ENCODE measurements at regions not wholly inside any gene's neighbourhood (a gene's known extent, or its start where the extent isn't known, plus 50 kb on each side); places are given as distances from the start of the nearest gene placed in this dataset.

DNA sequence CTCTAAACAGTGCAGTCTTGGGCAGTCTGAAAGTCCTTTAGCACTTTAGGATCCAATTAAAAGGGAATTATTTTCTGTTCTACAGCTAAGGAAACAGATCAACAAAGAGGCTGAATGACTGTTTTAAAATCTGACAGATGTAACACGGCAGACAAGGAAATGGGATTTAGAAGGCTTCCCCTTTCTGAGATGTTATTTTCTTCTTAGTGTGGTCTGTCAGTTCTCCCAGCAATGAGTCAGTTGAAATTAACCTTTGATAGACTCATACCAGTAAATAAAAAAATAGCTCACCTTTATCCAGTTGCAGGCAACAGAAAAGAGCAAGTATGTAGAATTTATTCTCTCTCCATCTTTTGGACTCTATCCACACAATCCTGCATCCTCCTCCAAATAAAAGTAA is 98.1 kb downstream of the NEDD1 start:
- TF ChIP-seq, protein P1, sequence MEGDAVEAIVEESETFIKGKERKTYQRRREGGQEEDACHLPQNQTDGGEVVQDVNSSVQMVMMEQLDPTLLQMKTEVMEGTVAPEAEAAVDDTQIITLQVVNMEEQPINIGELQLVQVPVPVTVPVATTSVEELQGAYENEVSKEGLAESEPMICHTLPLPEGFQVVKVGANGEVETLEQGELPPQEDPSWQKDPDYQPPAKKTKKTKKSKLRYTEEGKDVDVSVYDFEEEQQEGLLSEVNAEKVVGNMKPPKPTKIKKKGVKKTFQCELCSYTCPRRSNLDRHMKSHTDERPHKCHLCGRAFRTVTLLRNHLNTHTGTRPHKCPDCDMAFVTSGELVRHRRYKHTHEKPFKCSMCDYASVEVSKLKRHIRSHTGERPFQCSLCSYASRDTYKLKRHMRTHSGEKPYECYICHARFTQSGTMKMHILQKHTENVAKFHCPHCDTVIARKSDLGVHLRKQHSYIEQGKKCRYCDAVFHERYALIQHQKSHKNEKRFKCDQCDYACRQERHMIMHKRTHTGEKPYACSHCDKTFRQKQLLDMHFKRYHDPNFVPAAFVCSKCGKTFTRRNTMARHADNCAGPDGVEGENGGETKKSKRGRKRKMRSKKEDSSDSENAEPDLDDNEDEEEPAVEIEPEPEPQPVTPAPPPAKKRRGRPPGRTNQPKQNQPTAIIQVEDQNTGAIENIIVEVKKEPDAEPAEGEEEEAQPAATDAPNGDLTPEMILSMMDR (IDR thresholded peaks at IDR 0.05; ENCODE audit: poor library complexity, severe bottlenecking): no peak
- TF ChIP-seq EZH2 (IDR thresholded peaks at IDR 0.05; ENCODE audit: borderline replicate concordance, insufficient read depth, low read length, poor library complexity, severe bottlenecking): no peak
- peak; percentile 15 for TF ChIP-seq POLR2AphosphoS5 (IDR thresholded peaks at IDR 0.05)
- TF ChIP-seq, protein P2, sequence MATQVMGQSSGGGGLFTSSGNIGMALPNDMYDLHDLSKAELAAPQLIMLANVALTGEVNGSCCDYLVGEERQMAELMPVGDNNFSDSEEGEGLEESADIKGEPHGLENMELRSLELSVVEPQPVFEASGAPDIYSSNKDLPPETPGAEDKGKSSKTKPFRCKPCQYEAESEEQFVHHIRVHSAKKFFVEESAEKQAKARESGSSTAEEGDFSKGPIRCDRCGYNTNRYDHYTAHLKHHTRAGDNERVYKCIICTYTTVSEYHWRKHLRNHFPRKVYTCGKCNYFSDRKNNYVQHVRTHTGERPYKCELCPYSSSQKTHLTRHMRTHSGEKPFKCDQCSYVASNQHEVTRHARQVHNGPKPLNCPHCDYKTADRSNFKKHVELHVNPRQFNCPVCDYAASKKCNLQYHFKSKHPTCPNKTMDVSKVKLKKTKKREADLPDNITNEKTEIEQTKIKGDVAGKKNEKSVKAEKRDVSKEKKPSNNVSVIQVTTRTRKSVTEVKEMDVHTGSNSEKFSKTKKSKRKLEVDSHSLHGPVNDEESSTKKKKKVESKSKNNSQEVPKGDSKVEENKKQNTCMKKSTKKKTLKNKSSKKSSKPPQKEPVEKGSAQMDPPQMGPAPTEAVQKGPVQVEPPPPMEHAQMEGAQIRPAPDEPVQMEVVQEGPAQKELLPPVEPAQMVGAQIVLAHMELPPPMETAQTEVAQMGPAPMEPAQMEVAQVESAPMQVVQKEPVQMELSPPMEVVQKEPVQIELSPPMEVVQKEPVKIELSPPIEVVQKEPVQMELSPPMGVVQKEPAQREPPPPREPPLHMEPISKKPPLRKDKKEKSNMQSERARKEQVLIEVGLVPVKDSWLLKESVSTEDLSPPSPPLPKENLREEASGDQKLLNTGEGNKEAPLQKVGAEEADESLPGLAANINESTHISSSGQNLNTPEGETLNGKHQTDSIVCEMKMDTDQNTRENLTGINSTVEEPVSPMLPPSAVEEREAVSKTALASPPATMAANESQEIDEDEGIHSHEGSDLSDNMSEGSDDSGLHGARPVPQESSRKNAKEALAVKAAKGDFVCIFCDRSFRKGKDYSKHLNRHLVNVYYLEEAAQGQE (IDR thresholded peaks at IDR 0.05; ENCODE audit: borderline replicate concordance): no peak
- TF ChIP-seq EP300 (conservative IDR thresholded peaks at IDR 0.05; ENCODE audit: poor library complexity, severe bottlenecking): peak; percentile 76
- TF ChIP-seq MXI1 (conservative IDR thresholded peaks at IDR 0.05; ENCODE audit: poor library complexity, severe bottlenecking): no peak
- TF ChIP-seq RAD21 (conservative IDR thresholded peaks at IDR 0.05): no peak
- no peak for TF ChIP-seq SMC3 (conservative IDR thresholded peaks at IDR 0.05; ENCODE audit: poor library complexity)
- no peak for TF ChIP-seq TAF1 (IDR thresholded peaks at IDR 0.05; ENCODE audit: low read depth)
- Histone ChIP-seq H3K9me2 (ENCODE audit: insufficient read depth, low read length) (no peaks in the 10 kb centered on the region), H3K4me2 (ENCODE audit: low read length) (peak overlapping the region; percentile 30), H3K36me3 (ENCODE audit: insufficient read depth, low read length) (no peaks in the 10 kb centered on the region), H2AFZ (ENCODE audit: low read depth, low read length) (no peak overlapping the region), H3K79me2 (replicated peaks; ENCODE audit: insufficient read depth, low read length) (no peaks in the 10 kb centered on the region), H3K27ac (ENCODE audit: low read length) (peak overlapping the region; percentile 26), H4K20me1 (ENCODE audit: insufficient read depth) (no peaks in the 10 kb centered on the region), H3K9ac (ENCODE audit: low read length) (no peak overlapping the region), H3K4me3 (ENCODE audit: low read length) (peak overlapping the region; percentile 4), H3K27me3 (ENCODE audit: insufficient read depth, low read depth, low read length) (no peaks in the 10 kb centered on the region), H3K9me3 (ENCODE audit: low read length) (no peaks in the 10 kb centered on the region), H3F3A (ENCODE audit: insufficient read depth, low read length, poor library complexity, severe bottlenecking) (peaks cover 5% of the 10 kb centered on the region)

DNA sequence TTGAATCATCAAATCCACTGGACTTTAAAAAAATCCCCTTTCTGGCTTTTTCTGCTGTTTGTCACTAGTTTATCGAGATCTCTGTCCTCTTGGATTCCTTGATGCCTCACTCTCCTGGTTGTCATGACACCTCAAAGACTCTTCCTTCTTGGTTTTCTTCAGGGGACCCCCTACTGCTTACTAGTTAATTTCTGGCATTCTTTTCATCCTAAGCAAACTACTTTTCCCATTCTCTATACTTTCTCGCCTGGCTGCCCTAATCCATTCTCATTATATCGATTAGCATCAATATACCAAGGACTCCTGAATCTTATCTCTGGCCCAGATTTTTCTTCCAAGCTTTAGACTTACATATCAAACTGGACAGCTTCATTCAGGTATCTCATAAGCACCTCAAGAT is 98.6 kb downstream of the NEDD1 start:
- Histone ChIP-seq H3K27me3 (ENCODE audit: insufficient read depth, low read depth, low read length) (no peaks in the 10 kb centered on the region), H3K4me3 (ENCODE audit: low read length) (peak overlapping the region; percentile 4), H3K9me3 (ENCODE audit: low read length) (no peaks in the 10 kb centered on the region), H3K9ac (ENCODE audit: low read length) (no peak overlapping the region), H3K36me3 (ENCODE audit: insufficient read depth, low read length) (no peaks in the 10 kb centered on the region), H3K4me2 (ENCODE audit: low read length) (peak overlapping the region; percentile 30), H2AFZ (ENCODE audit: low read depth, low read length) (no peak overlapping the region), H4K20me1 (ENCODE audit: insufficient read depth) (no peaks in the 10 kb centered on the region), H3K79me2 (replicated peaks; ENCODE audit: insufficient read depth, low read length) (no peaks in the 10 kb centered on the region), H3F3A (ENCODE audit: insufficient read depth, low read length, poor library complexity, severe bottlenecking) (peaks cover 5% of the 10 kb centered on the region), H3K9me2 (ENCODE audit: insufficient read depth, low read length) (no peaks in the 10 kb centered on the region), H3K27ac (ENCODE audit: low read length) (peak overlapping the region; percentile 26)
- TF ChIP-seq SMC3 (conservative IDR thresholded peaks at IDR 0.05; ENCODE audit: poor library complexity) (no peak), EP300 (conservative IDR thresholded peaks at IDR 0.05; ENCODE audit: poor library complexity, severe bottlenecking) (no peak), POLR2AphosphoS5 (IDR thresholded peaks at IDR 0.05) (no peak), RAD21 (conservative IDR thresholded peaks at IDR 0.05) (no peak), TAF1 (IDR thresholded peaks at IDR 0.05; ENCODE audit: low read depth) (no peak), EZH2 (IDR thresholded peaks at IDR 0.05; ENCODE audit: borderline replicate concordance, insufficient read depth, low read length, poor library complexity, severe bottlenecking) (no peak), MXI1 (conservative IDR thresholded peaks at IDR 0.05; ENCODE audit: poor library complexity, severe bottlenecking) (no peak)
- TF ChIP-seq, protein P1 (IDR thresholded peaks at IDR 0.05; ENCODE audit: poor library complexity, severe bottlenecking): no peak
- TF ChIP-seq, protein P2 (IDR thresholded peaks at IDR 0.05; ENCODE audit: borderline replicate concordance): no peak

All from neural cell (in vitro differentiated cells).